ENCODE measurements at regions not wholly inside any gene's neighbourhood (a gene's known extent, or its start where the extent isn't known, plus 50 kb on each side); places are given as distances from the start of the nearest gene placed in this dataset.
"Not testable (repeated sequence)": the region's sequence is repeated elsewhere in the genome, so short reads cannot be mapped to it uniquely, and the experiment has no call there.

- Histone ChIP-seq H3K4me3 (no peak overlapping the region), H3K27ac (peak overlapping the region in 2 of 21 experiments; percentile 12 to 68)
These were observed 153.2 kb upstream of the FRG1 start for GRCh38 chr4:189787216-189788031.

DNA sequence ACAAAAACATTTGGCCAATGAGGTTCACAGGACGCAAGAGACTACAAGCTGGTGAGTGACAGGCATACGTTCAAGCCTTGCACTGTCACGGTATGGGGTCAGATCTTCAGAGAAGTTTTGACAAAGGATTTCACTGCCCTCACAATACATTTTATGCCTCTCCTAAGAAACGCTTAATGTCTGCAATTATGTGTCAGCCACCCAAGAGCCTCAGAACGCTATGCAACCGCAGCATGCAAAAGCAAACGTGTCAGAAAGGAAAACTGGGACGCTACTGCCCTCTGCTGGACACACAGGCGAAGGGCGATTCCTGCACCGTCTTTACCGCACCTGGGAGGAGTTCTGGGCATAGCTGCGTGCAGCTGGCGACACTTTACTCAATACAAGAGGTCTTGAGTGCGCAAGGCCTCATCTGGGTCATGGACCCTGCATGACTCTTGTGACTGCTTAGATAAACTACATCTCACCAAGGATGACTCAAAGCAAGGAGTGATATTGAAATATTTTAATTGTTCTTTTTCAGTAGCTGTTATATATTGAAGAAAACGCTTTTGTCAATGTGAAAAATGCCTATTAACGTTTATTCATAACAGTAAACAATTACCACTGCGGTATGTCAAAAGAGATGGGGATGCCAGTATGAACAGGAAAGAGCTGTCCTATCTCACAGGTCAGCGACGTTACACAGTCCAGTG, 147.6 kb upstream of the FRG1 start:
- Histone ChIP-seq H3K4me3 (no peak overlapping the region), H3K27ac (no peak overlapping the region)

DNA sequence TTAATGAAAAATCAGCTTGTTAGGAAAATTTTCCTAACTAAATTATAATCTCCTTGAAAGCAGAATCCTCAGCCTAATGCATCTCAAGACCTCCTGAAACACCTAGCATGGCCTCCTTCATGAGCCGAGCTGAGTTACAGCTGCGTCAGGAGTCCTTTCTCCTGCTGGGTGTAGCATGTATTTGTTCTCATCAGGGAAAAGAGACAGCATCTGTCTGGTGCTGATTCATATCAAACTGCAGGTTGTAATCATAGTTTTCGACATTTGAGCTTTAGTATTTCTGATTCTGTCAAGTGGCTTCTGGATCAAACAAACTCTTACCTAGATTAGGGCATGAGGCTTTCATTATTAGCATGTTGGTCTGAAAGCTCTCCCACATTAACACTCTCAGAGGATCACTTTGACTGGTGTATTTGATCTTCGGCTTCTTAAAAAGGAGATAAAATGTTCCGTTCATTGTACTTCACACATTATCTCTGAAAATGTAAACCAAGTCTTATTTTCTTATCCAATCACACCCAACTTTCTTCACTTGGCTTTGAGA, 140.1 kb upstream of the FRG1 start:
- Histone ChIP-seq H3K4me3 (no peak overlapping the region), H3K27ac (no peak overlapping the region)

DNA sequence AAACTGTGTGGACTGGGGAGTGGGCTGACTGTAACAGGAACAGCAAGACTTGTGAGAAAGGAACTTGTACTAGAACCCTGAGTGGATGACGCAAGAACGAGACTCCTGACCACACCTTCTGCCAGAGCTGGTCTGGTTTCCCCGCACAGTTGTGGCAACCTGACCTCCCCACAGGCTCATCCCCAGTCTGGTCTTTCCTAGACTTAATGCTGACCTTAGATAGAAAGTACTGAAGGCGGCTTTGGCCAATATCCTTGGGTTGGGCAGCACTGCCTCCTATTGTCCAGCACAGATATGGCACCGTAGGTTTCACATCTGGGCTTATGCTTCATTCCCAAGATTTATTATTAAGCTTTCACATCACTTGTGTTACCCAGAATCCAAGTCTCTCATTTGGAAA, 137.8 kb upstream of the FRG1 start:
- no peak overlapping the region for H3K27ac ChIP-seq
- H3K4me3 ChIP-seq, result no peak overlapping the region

DNA sequence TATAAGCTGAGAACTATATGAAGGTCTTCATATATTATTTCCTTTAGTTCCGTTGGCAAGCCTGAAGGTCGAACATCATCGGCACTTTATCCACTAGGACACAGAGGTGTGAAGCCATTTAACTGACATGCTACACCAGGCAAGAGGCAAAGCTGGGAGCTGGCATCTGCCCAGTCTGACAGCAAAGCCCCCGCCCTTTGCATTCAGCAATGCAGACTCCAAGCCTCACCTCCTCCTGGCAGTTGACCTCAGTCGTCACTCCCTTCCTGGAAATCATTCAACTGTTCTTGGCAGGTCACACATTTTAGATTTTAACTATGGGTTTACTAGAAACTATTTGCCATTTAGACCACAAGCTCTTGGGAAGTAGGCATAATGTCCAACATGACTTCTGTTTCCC, 135.8 kb upstream of the FRG1 start:
- H3K4me3 ChIP-seq, result no peak overlapping the region
- H3K27ac ChIP-seq, result no peak overlapping the region

- Histone ChIP-seq H3K4me3 (no peak overlapping the region), H3K27ac (no peak overlapping the region)
These were observed 134.2 kb upstream of the FRG1 start for GRCh38 chr4:189806506-189806905.

- H3K4me3 ChIP-seq, result no peak overlapping the region
- H3K27ac ChIP-seq, result no peak overlapping the region
These were observed 133.6 kb upstream of the FRG1 start for GRCh38 chr4:189807031-189807430.

GRCh38 chr4:189809241-189809735, 131.4 kb upstream of the FRG1 start:
- Histone ChIP-seq H3K4me3 (no peak overlapping the region), H3K27ac (no peak overlapping the region)

DNA sequence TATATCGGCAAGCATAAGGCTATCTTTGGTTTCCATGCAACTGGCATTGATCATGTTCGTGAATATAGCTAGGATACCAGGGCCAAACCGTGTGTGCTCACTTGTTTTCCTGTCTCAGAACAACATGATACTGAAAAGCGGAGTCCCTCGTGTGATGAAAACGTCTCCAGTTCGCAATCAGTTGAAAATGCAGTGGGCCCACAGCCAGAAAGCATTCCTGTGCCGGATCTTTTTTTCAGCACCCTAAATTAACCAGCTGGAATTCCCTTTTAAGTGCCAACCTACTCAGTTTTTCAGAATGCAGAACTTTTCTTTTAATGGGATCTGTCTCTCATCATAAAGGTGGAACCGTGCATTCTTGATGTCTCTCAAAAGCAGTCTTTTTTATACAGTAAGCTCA, 130.8 kb upstream of the FRG1 start:
- H3K4me3 ChIP-seq, result no peak overlapping the region
- no peak overlapping the region for H3K27ac ChIP-seq

GRCh38 chr4:189810318-189811181, 130.1 kb upstream of the FRG1 start:
- not testable (repeated sequence) for H3K27ac ChIP-seq
- H3K4me3 ChIP-seq, result peak overlapping the region in 1 of 7 experiments; percentile 5

- Histone ChIP-seq H3K27ac (no peak overlapping the region), H3K4me3 (no peak overlapping the region)
These were observed 125.1 kb upstream of the FRG1 start for GRCh38 chr4:189815404-189816192.

DNA sequence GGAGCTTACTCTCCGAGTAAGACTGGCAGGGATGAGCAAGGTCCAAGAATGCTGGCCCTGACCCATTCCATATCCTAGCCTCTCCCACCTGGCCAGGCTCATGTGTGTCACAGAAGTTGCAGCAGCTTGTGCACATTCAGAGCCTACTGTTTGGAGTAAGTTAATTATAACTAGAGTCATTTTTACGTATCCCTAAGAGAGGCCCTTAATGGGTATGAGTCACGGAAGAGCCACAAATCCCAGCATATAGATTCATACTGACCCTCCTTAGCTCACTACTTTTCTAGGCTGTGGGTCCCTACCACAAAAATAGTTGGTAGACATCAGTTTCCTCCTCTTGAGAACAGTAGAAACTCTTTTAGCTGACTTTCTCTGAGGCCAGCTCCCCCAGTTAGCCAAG, 118.3 kb upstream of the FRG1 start:
- H3K4me3 ChIP-seq, result no peak overlapping the region
- no peak overlapping the region for H3K27ac ChIP-seq

DNA sequence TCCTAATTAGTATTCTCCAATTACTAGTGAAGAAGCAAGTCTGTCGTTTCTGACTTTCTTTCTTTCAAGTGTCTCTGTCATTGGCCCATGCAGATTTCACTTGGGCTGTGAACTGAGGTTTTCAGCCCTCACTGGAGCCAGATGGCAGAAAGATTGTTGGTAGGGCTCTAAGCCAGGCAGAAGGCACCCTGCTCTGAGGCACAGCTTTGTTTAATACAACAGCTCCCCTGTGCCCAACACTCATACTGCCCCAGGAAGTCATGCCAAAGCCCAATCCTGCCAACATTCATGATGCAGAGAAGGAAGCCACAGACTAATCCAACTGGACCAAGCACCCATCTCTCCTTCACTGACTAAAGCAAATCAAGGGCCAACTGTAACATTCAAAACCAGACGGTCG, 117.1 kb upstream of the FRG1 start:
- H3K4me3 ChIP-seq, result no peak overlapping the region
- no peak overlapping the region for H3K27ac ChIP-seq

DNA sequence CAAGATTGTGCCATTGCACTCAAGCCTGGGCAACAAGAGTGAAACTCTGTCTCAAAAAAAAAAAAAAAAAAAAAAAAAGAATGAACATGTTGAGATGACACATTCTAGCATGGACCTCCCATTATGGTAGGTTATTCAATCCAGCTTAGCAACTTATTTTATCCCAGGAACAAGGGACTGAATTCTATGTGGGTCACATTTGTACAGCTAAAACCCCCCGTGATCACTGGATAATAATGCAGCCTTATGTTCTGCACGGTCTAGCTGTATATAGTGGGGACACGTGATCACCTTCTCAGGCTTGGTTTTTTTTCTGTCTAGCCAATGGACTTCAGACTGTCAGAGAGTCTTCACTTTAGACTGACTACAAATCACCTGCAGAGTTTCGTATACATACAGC, 115.2 kb upstream of the FRG1 start:
- H3K4me3 ChIP-seq, result no peak overlapping the region
- H3K27ac ChIP-seq, result no peak overlapping the region

DNA sequence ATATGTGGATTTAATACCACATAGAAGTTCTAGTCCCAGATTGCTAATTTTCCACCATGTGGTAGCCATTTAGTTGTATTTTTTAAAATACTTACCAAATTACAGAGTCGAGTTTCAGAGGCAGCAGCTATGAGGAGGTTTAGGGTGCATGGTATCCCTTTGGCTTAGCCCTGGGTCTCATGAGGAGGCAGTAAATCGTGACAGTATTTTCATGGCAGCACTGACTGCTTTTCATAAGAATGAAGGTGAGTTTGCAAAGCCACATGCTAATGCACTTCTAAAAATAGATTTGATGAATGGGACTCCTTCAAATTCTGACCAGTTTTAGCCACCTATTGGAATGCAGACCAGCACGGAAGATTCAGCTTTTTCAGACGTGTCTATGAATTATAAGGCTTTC, 114.0 kb upstream of the FRG1 start:
- Histone ChIP-seq H3K27ac (no peak overlapping the region), H3K4me3 (no peak overlapping the region)

GRCh38 chr4:189828081-189828697, 112.5 kb upstream of the FRG1 start:
- no peak overlapping the region for H3K27ac ChIP-seq
- no peak overlapping the region for H3K4me3 ChIP-seq

- H3K27ac ChIP-seq, result no peak overlapping the region
- no peak overlapping the region for H3K4me3 ChIP-seq
These were observed 108.1 kb upstream of the FRG1 start for GRCh38 chr4:189832528-189832927.

- H3K4me3 ChIP-seq, result no peak overlapping the region
- no peak overlapping the region for H3K27ac ChIP-seq
These were observed 106.1 kb upstream of the FRG1 start for GRCh38 chr4:189834616-189835015.

GRCh38 chr4:189835505-189835904, 105.2 kb upstream of the FRG1 start:
- no peak overlapping the region for H3K4me3 ChIP-seq
- no peak overlapping the region for H3K27ac ChIP-seq

All from skin epidermis (tissue), 12 donors.